DND-41 (cell line): ENCODE measurements at regions not wholly inside any gene's neighbourhood (a gene's known extent, or its start where the extent isn't known, plus 50 kb on each side); places are given as distances from the start of the nearest gene placed in this dataset.
"Not testable (repeated sequence)": the region's sequence is repeated elsewhere in the genome, so short reads cannot be mapped to it uniquely, and the experiment has no call there.

ENCODE experiments used
- CTCF ChIP-seq: IDR thresholded peaks from 2 replicates; pipeline ENCODE4 v1.5.1; 2012; ENCODE audit warnings: borderline replicate concordance, low read length, moderate library complexity, mild to moderate bottlenecking; ENCODE audit not compliant: poor library complexity, severe bottlenecking; ENCODE audit errors: extremely low read depth
- EZH2 ChIP-seq: IDR thresholded peaks from 3 replicates; pipeline ENCODE4 v1.6.1; 2012; ENCODE audit warnings: borderline replicate concordance, low read depth, mild to moderate bottlenecking, moderate library complexity, low read length, inconsistent platforms; ENCODE audit not compliant: severe bottlenecking

- not testable (repeated sequence) for TF ChIP-seq CTCF, EZH2
Observed at GRCh38 chr7:39762466-39762865, 139.1 kb downstream of the RALA start.
